NT2/D1 (cell line): ENCODE measurements at regions not wholly inside any gene's neighbourhood (a gene's known extent, or its start where the extent isn't known, plus 50 kb on each side); places are given as distances from the start of the nearest gene placed in this dataset.

Source experiments
- DNase-seq: peaks from one replicate; pipeline ENCODE4 v3.0.0-alpha.2; 2011; ENCODE audit warnings: low read depth, low spot score
- H3K27me3 ChIP-seq: 2 replicates; pipeline ENCODE4 v1.6.0; 2011; ENCODE audit warnings: mild to moderate bottlenecking; ENCODE audit not compliant: insufficient read length, insufficient read depth
- H3K36me3 ChIP-seq: 2 replicates; pipeline ENCODE4 v1.6.1; 2011; ENCODE audit warnings: mild to moderate bottlenecking, low read length, mixed read lengths; ENCODE audit not compliant: insufficient read depth, insufficient read length
- H3K4me1 ChIP-seq: 2 replicates; pipeline ENCODE4 v1.5.1; 2011; ENCODE audit not compliant: insufficient read depth, insufficient read length
- H3K4me3 ChIP-seq: 2 replicates; pipeline ENCODE4 v1.5.1; 2011; ENCODE audit warnings: low read depth; ENCODE audit not compliant: insufficient read length
- H3K9ac ChIP-seq: 2 replicates; pipeline ENCODE4 v1.6.0; 2011; ENCODE audit warnings: low read depth; ENCODE audit not compliant: insufficient read length
- H3K9me3 ChIP-seq: 2 replicates; pipeline ENCODE4 v1.5.1; 2011; ENCODE audit warnings: mild to moderate bottlenecking, low read length; ENCODE audit not compliant: insufficient read depth
- SUZ12 ChIP-seq: IDR thresholded peaks from 2 replicates; pipeline ENCODE4 v1.6.1; 2011; ENCODE audit not compliant: insufficient read length, insufficient read depth; ENCODE audit errors: extremely low read depth
- YY1 ChIP-seq: IDR thresholded peaks from 2 replicates; pipeline ENCODE4 v1.6.1; 2011; ENCODE audit not compliant: insufficient read length, insufficient read depth
- ZNF274 ChIP-seq: IDR thresholded peaks from 2 replicates; pipeline ENCODE4 v1.6.1; 2011; ENCODE audit warnings: mild to moderate bottlenecking, low read depth, low read length

DNA sequence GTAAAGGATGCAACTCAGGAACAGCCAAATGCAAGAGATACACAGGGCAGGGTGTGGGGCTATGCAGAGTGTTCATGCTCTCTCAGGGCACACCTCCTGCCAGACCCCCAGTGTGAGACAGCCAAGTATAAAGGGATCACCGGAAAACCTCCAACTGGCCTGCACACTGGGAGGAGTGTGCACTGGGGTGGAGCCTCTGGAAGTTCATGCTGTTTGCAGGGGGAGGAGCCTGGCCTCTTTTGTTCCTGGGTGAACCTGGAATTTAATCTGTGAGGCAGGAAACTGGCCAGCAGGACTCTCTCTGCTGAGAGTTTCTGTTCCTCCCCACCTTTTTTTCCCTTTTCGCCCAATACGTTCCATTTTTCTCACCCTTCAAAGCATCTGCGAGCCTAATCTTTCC, 204.1 kb downstream of the WNT5A start:
- no peaks in the 10 kb centered on the region for H3K4me1 ChIP-seq
- no peak overlapping the region for H3K9ac ChIP-seq
- H3K4me3 ChIP-seq = no peak overlapping the region
- no peaks in the 10 kb centered on the region for H3K27me3 ChIP-seq
- no peaks in the 10 kb centered on the region for H3K36me3 ChIP-seq
- no peaks in the 10 kb centered on the region for H3K9me3 ChIP-seq
- TF ChIP-seq SUZ12 = no peak
- no peak for TF ChIP-seq YY1
- TF ChIP-seq ZNF274 = no peak
- DNase-seq = no peak

DNA sequence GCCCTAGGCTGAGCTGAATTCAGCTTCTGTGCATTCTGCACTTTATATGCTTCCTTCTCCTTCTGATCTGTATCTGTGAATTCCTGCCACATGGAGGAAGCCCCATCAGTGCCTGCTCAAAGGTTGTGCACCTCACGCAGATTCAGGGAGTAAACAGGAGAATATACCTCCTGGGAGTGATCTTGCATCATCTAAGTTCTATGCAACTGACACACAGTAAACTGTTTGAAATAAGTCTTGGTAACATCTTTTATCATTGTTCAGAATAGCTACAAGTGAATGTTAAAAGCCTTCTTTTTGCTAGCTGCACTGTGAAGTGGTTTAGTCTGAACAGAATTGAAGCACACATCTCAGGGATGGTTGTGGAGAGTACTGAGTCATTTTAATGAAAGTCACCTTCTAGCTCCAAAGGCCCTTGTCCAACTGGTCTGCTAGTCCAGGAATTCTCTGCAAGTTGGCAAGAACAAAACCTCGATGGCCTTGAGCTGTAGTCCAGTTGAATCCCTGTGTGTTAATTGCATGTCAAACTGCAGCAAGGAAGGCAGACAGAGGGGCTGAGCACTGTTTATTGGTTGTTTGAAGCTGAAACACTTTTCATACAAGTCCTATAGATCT, 215.0 kb downstream of the WNT5A start:
- H3K9ac ChIP-seq = no peak overlapping the region
- no peak overlapping the region for H3K4me3 ChIP-seq
- no peaks in the 10 kb centered on the region for H3K36me3 ChIP-seq
- TF ChIP-seq YY1 (no peak), SUZ12 (no peak), ZNF274 (no peak)
- H3K9me3 ChIP-seq = no peaks in the 10 kb centered on the region
- no peaks in the 10 kb centered on the region for H3K27me3 ChIP-seq
- H3K4me1 ChIP-seq = no peaks in the 10 kb centered on the region
- no peak for DNase-seq

DNA sequence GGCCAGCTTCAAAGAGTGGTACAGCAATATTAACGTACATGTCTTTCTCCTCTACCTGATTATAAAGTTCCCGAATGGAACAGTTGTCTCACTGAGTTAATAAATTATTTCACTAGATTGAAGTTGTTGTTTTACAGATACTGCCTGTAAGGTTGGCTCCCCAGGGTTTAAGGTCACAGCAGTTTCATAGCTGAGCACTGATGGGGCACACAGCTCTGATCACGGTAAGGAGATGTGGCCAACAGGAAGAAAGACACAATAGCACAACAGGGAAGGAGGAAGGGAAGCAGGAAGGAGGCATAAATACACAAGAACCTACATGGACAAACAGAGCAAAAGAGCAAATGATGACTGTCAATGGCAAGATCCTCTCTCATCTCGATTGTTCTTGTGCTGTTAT, 215.6 kb downstream of the WNT5A start:
- no peaks in the 10 kb centered on the region for H3K27me3 ChIP-seq
- TF ChIP-seq ZNF274 (no peak), SUZ12 (no peak), YY1 (no peak)
- no peak overlapping the region for H3K9ac ChIP-seq
- H3K36me3 ChIP-seq = no peaks in the 10 kb centered on the region
- H3K4me1 ChIP-seq = no peaks in the 10 kb centered on the region
- H3K9me3 ChIP-seq = no peaks in the 10 kb centered on the region
- DNase-seq = no peak
- no peak overlapping the region for H3K4me3 ChIP-seq

DNA sequence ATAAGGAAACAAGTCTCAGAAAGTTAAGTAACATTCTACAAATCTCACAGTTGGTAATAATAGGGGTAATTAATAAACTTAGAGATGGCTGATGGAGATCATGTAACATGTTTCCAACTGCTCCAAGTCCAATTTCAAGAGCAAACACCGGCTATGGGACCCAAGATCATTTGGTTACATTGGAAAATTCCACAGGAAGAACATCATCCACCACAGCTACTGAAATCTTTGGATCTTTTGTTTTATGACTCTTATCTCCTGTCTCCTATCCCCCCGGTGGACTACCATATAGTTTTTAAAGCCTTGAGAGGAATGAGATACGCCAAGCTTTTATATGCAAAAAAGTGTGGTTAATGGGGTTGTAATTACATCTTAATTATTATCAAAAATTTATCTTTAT, 216.1 kb downstream of the WNT5A start:
- Histone ChIP-seq H3K9ac (no peak overlapping the region), H3K4me1 (no peaks in the 10 kb centered on the region), H3K9me3 (no peaks in the 10 kb centered on the region), H3K4me3 (no peak overlapping the region), H3K27me3 (no peaks in the 10 kb centered on the region), H3K36me3 (no peaks in the 10 kb centered on the region)
- no peak for TF ChIP-seq SUZ12
- TF ChIP-seq YY1 = no peak
- TF ChIP-seq ZNF274 = no peak
- no peak for DNase-seq

DNA sequence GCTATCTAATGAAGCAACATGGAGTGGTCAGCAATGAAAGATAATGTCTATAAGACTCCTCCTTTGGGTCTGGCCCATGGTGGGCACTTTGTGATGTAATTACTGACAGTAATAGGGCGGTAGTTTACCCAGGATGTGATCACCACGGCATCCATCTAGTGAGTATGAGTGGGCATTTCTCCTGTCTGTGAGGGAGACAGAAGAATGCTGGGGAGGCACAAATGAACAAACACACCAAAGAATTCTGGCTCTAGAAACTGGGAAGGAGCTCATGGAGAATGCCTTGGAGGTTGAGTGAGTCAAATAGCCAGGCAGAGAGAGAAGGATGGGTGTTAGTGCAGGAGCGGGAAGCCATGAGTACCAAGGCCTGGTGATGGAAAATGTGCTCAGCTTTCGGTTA, 217.5 kb downstream of the WNT5A start:
- TF ChIP-seq SUZ12 (no peak), YY1 (no peak), ZNF274 (no peak)
- Histone ChIP-seq H3K9me3 (no peaks in the 10 kb centered on the region), H3K4me1 (no peaks in the 10 kb centered on the region)

DNA sequence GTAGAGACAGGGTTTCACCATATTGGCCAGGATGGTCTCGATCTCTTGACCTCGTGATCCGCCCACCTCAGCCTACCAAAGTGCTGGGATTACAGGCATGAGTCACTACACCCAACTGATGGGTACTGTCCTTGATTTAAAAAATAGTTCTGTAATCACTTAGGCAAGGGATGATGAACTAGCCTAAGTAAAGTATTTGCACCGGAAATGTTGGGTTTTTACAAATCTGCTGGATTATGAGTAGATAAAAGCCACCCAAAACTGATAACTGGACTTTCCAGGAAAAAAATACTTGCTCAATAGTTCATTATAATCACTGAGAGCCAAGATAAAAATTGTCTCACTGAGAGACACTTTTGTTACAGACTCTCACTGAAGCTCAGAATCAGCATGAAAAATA, 218.0 kb downstream of the WNT5A start:
- TF ChIP-seq SUZ12 (no peak), YY1 (no peak), ZNF274 (no peak)
- H3K36me3 ChIP-seq = no peaks in the 10 kb centered on the region
- H3K9me3 ChIP-seq = no peaks in the 10 kb centered on the region
- no peaks in the 10 kb centered on the region for H3K27me3 ChIP-seq
- no peak overlapping the region for H3K9ac ChIP-seq
- no peaks in the 10 kb centered on the region for H3K4me1 ChIP-seq
- H3K4me3 ChIP-seq = no peak overlapping the region
- no peak for DNase-seq

More for the DNA sequence above, 217.5 kb downstream of the WNT5A start:
- DNase-seq = no peak
- no peak overlapping the region for H3K9ac ChIP-seq
- H3K36me3 ChIP-seq = no peaks in the 10 kb centered on the region
- H3K4me3 ChIP-seq = no peak overlapping the region
- no peaks in the 10 kb centered on the region for H3K27me3 ChIP-seq

DNA sequence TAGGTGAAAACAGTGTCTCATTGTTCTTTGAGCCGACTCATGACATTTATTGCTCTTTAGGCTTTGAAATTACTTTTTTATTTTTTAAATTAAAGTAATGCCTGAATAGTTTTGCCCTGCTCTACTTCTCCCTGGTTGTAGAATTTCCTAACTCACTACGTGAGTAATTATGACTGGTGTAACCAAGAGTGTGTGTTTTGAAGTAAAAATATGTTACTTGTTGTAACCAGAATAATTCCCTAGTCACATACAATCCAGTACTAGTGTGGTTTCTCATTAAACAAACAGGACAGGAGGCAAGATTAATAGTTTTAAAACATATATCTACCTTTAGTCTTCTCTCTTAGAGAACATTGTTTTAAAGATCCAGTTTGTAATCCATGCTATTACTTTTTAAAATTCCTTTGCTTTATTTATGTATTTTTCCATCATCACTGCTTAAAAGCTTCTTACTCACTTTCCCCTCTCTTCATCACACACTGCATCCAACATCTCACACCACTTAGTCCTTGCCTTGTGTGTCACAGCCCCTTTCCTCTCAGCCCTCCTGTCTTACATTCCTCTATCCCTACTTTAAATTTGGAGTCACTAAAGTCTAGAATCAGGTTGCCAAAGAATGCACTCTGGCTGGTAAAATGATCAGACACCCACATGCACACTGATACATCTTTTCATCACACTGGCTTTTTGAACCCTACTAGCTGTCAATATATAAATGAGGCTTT, 219.7 kb downstream of the WNT5A start:
- H3K9me3 ChIP-seq = no peaks in the 10 kb centered on the region
- no peaks in the 10 kb centered on the region for H3K4me1 ChIP-seq
- no peak overlapping the region for H3K9ac ChIP-seq
- no peaks in the 10 kb centered on the region for H3K36me3 ChIP-seq
- no peaks in the 10 kb centered on the region for H3K27me3 ChIP-seq
- DNase-seq = no peak
- no peak for TF ChIP-seq SUZ12
- no peak for TF ChIP-seq ZNF274
- TF ChIP-seq YY1 = no peak
- H3K4me3 ChIP-seq = no peak overlapping the region

DNA sequence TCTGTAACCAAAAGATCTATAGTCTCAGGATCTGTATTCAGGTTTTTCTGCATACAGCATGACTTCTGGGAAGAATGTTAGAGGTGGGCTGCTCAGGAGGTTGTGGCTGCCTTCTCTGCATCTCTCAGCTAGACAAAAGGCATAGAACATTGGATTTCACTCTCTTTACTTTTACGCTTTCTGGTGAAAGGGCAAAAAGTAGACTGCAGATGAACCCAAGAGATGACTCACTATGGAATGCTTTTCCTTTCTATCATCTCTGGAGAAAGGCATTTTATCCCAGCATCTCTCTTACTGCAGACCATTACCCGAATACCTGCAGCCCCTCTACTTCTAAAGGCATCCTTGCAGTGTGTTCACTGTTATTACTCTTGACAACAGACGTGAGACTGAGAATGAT, 222.2 kb downstream of the WNT5A start:
- Histone ChIP-seq H3K9me3 (peaks cover 10% of the 10 kb centered on the region), H3K9ac (no peak overlapping the region), H3K36me3 (no peaks in the 10 kb centered on the region), H3K27me3 (no peaks in the 10 kb centered on the region), H3K4me3 (no peak overlapping the region), H3K4me1 (no peaks in the 10 kb centered on the region)
- no peak for DNase-seq
- no peak for TF ChIP-seq SUZ12
- no peak for TF ChIP-seq ZNF274
- no peak for TF ChIP-seq YY1
